HL-60 (cell line): ENCODE measurements at regions not wholly inside any gene's neighbourhood (a gene's known extent, or its start where the extent isn't known, plus 50 kb on each side); places are given as distances from the start of the nearest gene placed in this dataset.

Source experiments
- SPI1 ChIP-seq: IDR thresholded peaks from 2 replicates; pipeline ENCODE4 v1.6.1; 2012; ENCODE audit warnings: low read depth, mild to moderate bottlenecking, borderline replicate concordance
- TF ChIP-seq, protein P1 (sequence below): IDR thresholded peaks from one replicate; pipeline ENCODE4 v1.5.1; 2011; ENCODE audit warnings: low read length, control low read depth, inconsistent platforms; ENCODE audit not compliant: insufficient read depth

- no peak for TF ChIP-seq SPI1
- TF ChIP-seq, protein P1, sequence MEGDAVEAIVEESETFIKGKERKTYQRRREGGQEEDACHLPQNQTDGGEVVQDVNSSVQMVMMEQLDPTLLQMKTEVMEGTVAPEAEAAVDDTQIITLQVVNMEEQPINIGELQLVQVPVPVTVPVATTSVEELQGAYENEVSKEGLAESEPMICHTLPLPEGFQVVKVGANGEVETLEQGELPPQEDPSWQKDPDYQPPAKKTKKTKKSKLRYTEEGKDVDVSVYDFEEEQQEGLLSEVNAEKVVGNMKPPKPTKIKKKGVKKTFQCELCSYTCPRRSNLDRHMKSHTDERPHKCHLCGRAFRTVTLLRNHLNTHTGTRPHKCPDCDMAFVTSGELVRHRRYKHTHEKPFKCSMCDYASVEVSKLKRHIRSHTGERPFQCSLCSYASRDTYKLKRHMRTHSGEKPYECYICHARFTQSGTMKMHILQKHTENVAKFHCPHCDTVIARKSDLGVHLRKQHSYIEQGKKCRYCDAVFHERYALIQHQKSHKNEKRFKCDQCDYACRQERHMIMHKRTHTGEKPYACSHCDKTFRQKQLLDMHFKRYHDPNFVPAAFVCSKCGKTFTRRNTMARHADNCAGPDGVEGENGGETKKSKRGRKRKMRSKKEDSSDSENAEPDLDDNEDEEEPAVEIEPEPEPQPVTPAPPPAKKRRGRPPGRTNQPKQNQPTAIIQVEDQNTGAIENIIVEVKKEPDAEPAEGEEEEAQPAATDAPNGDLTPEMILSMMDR: no peak
Measured at GRCh38 chr4:71236226-71236625, 102.6 kb upstream of the SLC4A4 start.
